CD4-positive, alpha-beta T cell treated with Interferon gamma for 1 hour (primary cell): ENCODE measurements at regions not wholly inside any gene's neighbourhood (a gene's known extent, or its start where the extent isn't known, plus 50 kb on each side); places are given as distances from the start of the nearest gene placed in this dataset.

Experiments used
- DNase-seq: peaks from one replicate; pipeline ENCODE4 v3.0.0-alpha.2; 2020

DNA sequence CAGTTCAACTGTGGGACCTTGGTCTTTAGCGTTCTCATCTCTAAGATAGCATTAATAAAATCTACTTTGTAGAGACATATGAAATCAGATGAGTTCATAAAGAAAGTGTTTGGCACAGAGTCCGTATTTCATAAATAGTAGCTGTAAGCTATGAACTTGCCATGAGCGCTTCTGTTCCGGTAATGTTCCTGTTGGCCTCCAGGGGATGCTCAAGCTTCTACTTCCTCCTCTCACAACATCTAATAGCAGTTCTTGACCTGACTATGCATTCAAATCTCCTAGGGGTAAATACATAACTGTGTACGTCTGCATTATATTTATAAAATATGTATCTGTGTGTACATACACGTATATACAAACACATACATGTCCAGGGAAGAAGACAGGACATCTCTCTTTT is 288.2 kb upstream of the TMPO start:
- no peak for DNase-seq

DNA sequence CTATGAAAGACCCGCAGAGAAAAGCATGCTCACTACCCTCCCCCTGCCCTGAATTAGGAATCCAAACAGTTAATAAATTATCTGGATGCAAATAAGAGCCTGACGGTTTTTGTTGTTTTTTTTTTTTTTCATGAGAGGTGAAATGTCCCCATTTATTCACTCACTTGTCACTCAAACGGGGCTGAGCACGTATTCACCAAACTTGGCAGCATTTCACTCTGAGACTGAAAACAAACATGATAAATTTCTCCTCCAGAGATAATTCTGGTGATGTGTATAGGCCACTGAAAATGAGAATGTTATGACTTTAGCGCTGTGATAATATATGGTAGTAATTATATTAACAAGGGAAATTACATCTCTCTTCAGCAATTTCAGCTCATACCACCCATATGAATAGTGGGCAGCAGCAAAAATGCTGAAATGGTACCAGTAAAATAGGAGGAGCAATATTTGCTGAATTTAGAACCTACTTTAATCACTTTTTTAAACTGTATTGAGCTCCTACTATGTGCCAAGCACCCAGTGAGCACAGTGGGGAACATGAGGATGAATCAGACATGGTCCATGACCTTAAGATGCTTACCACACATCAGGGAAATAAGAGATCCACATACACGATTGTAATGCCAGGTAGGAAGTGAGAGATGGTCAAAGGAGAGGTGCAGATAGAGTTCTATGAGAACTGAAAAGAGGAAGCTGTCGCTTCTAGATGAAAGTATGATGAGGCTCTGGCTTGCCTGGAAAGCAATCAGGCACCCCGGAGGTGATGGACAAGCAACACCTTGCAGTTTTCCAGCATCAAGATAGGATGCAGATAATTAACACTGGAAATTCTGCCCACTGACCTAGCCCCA is 286.5 kb upstream of the TMPO start:
- no peak for DNase-seq

DNA sequence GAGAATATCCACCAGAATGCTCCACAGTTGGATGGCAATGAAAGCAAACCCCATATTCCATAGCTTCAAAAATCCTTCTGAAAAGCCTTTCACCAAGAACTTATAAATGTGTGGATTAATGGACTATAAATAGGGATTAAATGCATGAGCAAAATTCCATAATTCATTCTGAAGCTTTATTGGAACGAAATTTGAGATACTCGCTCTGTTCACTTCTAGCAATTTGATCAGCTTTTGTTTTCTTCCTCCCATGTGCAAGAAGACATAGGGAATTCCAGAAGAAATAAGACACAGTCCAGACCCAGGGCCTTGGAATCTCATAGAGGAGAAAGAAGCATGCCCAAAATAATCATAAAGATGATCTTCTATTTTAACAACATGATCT is 285.9 kb upstream of the TMPO start:
- DNase-seq = no peak

DNA sequence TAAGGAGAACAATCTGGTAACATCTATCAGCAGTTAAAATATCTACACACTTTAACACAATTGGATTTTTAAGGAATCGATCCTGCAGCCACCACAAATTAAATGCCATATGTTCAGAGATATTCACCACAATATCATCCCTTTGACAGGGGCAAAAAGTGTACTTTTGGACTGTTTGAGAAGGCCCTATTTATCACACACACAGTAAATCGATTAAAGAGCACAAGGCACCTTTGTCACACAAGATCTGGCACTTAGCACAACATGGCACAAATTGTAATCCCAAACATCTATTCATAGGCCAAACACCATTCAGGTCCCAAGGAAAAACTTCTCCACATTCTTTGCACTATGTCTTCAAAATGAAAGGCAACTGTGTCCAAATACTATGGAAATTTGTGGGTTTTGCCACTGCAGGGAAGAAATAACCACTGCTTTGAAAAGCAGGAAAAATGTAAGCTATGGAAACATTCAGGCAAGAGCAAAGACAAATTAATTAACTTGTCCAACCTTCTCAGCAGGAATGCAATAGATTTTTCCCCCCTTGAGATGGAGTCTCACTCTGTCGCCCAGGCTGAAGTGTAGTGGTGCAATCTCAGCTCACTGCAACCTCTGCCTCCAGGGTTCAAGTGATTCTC is 282.5 kb upstream of the TMPO start:
- no peak for DNase-seq

DNA sequence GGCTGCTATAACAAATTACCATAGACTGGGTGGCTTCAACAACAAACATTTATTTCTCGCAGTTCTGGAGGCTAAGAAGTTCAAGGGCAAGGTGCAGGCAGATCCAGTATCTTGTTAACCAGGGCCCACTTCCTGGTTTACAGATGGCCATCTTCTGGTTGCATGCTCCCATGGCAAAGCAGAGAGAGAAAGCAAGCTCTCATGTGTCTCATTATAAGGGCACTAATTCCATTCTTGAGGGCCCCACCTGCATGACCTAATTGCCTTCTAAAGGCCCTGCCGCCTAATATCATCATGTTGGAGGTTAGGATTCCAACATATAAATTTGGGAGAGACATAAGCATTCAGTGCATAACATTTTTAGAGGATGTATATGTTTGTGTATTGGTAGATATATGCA is 280.1 kb upstream of the TMPO start:
- DNase-seq = no peak

DNA sequence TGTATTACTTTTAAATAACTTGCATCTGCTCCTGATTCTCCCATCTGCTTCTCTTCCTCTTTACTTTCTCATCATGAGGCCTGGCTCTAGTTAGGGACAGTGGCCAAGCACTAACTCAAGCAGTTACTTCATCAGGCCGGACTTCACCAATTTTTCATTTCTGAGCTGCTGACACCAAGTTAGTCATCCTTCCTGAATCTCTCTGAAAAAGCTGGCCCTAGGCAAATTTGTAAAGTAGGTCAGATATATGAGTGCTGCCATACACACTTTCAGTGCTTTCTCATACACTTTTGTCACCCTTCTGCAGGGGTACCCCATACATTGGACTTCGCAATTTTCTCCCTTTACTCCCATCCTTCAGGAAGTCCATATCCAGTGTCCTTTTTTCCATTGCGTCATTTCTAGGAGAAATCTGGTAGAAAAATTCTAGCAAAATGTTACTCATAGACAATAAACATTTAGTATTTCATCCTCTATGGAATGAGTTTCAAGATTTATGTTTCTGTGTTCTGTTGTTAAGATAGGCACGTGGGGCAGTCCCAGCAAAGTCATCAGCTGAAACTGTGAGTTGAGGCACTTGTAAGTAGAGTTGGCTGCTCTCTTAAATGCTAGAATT is 276.8 kb upstream of the TMPO start:
- no peak for DNase-seq

DNA sequence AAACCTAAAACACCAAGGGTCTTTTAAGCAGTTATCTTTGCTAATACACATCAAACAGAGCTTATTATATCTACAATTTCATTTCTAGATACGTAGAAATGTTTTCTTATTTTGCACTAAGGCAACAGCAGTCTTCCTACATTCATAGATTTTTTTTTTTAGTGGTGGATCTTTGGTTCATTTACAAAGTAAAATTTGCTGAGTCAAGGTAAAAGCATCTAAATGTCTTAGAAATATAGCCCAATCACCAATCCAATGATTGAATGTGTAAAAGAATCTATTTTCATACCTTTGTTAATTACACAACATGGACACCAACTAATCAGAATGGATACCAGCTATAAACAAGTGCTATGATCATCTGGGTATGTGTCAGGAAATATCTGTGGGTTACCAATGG is 272.2 kb upstream of the TMPO start:
- no peak for DNase-seq

DNA sequence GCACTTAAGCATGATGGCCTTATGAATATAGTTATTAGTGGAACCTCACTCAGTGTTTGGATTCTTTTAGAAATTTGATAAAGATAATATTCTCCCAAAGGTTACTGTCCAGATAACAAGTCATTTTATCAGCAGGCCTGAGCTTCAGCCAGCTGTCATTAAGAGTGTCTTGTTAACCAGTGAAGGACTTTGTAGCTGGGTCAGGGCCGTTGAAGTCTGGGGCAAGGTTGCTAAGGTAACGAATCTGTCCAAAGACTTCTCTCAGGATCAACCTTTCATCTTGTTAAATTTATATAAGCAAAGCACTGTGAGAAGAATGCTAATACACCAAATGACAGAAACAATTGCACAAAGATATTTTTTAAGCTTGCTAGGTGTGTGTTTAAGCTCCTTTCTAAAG is 271.3 kb upstream of the TMPO start:
- DNase-seq = no peak

DNA sequence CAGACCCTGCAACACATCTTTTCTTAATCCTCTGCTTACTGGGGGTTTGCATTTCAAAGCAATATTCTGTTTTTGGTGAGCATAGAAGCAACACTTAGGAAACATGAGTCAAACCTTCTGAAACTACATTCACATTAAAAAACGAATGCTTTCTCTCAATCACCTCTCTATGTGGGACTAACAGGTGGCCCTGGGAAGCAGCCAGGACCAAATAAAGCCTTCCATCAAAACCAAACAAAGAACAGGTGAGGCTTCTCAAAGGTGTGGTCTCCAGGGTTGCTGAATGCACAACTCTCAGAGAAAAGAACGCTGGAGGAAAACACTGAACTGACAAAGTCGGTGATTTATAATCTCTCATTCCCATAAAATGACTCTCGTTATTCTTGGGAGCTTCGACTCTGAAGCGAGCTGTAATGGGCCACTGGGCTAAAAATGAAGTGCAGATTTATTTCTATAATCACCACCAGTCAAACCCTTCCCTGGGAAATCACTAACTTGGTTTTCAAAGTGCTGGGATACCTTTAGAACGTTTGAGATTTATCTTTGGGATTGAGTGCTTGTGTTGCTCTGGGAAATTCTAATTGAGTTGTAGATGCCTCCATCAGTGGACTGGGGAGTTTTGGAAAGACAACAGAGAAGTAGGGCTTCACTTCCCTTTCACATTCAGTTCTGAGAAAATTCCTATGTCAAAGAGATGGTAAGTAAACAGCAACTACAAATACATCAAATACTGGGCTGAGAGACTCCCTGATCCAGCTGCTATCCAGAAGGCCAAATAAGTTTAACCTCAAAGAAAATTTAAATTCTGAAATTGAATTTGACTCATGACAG is 262.0 kb upstream of the TMPO start:
- DNase-seq = no peak

DNA sequence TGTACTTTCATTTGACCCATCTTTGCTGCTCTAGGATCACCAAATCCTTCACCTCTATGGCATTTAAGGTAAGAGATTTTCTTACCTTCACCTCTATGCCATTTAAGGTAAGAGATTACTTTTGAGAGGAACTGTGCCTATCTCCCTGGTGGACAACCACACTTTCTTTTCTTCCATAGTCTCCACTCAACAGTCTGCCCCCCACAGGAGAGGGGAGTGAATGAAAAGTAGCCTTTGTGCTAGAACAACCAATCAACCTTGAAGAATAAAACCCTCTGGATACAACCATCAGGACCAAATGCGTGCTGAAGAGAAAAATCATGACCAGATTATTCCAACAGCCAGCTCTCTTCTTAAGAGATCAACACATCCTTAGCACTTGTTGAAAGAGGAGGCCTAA is 258.6 kb upstream of the TMPO start:
- no peak for DNase-seq

DNA sequence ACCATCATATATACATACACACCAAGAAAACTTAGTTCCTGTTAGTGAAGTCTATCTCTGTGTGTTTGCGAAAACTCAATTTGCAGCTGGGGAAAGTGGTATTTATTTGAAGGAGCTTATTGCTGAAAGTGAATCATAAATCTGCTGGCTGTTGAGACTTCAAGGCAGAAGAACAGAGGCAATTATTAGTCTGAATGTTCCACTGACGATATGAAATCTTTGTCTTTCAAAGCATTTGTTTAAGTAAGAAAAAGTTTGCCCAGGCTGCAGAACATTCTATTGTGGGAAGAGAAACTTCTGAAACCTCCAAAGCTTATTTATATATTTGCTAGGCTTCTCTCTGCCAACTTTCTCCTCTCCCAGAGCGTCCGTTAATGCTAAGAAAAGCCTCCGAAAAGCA is 255.7 kb upstream of the TMPO start:
- DNase-seq = no peak

DNA sequence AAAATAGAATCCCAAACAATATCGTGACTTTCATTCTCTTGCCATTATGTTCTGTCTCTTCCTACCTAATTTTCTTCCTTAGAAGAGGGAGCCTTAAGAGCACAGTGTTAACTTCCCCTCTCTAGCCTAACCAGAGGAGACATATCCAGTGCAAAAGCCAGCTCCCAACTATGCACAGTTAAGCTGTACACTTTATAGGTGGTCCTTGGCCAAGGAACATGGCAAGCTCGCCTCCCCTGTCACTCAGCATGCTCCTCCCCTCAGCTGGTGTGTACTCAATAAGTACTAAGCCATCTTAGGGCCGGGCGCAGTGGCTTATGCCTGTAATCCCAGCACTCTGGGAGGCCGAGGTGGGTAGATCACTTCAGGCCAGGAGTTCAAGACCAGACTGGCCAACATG is 255.1 kb upstream of the TMPO start:
- DNase-seq = no peak

DNA sequence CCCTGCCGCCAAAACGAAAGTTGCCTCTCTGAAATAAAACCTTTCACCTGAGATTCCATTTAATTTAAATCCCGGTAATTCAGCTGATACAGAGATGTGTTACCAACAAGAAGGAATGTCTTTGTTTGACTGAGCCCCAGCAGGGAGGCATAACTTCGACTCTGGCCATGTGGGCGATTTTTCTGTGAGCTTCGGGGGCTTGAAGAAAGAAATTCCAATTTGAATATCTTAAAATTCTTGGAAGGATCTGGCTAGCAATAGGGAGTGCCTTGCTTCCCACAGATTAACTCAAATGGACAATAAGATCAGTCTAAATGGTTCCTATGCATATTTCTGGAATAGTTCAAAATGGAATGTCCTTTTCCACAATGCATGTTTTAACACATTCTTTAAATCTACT is 252.5 kb upstream of the TMPO start:
- no peak for DNase-seq

DNA sequence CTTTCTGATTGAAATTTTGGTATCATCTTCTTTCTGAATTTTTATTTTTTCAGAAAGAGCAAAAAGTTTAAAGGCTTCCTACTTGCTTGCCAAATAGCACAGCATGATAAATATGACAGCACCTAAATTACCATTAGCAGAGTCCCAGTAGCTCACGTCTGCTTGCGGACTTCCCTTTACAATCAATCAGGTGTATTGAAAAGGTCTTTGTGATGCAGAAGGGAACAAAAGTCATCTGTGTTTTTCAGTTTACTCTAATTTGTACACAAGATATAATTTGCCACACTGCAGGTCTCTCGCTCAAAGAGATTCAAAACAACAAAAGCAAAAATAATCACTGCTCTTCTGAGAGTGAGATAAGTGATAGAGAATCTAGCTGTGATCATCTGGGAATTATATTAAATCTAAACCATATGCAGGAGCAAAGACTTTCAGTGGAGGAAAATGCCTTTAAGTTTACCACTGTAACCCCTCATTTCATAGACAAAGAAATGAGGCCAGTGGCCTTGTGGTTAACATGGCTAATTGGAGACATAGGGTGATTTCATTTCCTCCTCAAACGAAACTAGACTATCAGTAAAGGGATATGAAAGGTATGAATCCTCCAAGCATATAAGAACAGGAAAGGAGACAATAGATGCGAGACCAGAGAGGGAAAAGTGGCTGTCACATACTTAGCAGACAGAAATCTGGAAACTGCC is 240.8 kb upstream of the TMPO start:
- no peak for DNase-seq

DNA sequence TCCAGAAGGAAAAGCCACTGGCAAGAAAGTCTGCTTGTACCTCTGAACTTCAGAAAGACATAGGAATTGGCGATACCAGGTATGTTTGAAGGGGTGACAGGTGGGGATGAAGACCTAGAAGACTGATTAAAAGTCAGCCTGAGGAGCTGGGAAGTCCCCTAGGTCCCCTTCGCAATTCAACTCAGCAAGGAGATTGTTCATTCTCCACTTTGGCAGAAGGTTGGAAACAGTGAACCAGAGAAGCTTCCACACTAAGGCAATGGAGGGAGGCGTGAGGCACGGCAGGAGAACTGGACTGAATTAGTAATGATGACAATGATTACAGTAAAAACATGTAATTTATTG is 240.3 kb upstream of the TMPO start:
- DNase-seq = no peak

DNA sequence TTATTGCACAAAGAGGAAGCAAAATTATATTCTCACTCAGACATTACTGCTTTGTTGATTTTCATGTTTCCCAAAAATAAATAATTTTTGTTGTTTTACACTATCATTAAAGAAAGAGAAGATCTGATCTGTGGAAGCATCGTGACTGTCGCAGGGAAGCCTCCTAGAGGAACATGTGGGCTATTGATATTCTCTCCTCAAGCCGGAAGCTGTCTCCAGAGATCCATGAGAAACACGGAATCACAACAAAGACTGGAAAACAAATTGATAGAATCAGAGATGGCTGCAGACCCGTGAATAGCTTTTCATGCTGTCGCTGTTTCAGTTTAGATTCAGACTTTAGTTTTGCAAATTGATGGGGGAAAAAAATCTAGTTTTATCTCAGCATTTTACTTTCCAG is 235.2 kb upstream of the TMPO start:
- DNase-seq = no peak

DNA sequence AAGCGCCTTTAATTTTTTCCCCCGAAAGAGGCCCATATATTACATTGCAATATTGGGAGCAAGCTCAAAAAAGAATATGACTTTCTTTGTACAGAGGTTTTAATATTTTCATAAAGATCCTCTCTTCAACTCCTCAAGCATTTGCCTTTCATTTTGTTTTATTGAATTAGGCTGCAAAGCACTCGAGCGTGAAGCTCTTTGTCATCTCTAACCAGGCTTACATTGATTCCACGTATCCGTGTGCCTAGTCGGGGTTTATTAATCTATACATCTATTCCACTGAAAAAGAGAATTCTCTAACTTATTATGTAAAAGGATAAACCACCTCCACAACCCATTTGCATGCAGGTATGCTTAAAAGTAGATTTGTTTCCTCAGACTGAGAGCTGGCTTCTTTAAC is 234.8 kb upstream of the TMPO start:
- no peak for DNase-seq

DNA sequence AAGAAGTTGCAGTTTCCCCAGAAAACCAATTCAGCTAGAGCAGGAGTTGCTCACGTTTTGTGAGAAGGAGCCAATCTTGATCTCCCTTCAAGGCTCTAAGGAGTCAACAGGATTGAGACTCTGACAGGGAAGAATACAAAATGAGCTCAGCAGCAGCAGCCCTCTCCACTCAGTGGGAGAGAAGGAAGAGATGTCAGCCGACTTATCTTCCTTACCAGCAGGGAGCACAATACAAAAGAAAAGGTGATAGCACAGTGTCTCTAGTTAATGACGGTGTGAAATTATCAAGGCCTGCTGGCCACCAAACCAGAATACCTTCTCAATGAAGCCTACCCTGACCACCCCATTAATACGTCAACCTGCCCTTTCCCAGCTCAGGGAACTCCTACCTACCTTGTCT is 223.6 kb upstream of the TMPO start:
- DNase-seq = no peak

DNA sequence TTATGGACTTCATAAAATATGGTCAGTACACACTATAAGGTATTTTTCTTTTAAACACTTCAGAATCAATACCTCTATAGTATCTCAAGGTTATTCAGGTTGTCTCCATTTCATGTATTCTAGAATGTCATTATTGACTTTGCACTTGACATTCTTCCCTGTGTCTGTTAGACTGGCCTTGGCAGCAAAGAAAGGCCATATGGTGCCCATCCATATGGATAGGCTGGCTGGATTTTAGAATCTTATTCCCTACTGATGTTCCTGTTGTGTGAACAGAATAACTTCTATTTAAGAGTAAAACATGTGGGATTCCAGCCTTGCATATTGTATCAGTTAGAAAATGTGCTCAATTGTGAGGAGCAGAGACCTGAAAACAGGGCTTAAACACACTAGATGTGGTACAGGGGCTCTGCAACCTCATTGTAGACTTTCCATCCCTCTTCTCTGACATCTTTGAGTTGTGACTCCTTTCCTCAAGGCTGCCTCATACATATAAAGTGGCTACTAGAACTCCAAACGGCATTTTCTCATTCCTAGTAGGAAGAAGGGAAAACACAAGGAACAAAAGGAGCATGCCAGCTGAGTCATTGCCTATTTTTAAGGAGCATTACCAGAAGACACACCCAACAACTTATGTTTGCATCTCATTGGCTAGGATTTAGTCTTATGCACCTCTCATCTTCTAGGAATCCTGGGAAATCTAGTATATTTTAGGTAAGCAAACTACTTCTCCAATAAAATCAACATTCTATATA is 221.2 kb upstream of the TMPO start:
- DNase-seq = no peak

DNA sequence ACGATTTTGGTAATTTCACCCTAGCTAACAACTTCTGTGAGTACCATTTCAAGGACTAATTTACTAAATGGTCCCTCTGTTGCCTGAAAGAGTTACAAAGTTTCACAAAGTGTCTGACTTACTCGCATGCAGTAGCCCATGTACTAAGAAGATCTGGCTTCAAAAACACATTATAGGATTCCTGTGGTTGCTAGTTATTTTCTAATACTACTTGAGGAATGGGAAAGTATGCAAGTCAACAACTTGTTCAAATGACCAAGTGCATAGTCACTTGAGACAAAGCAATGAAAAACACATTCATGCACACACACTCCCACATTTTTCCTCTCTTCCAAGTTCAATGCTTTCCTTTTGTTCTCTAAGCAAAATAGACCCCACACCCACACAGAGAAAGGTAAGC is 219.7 kb upstream of the TMPO start:
- DNase-seq = no peak

DNA sequence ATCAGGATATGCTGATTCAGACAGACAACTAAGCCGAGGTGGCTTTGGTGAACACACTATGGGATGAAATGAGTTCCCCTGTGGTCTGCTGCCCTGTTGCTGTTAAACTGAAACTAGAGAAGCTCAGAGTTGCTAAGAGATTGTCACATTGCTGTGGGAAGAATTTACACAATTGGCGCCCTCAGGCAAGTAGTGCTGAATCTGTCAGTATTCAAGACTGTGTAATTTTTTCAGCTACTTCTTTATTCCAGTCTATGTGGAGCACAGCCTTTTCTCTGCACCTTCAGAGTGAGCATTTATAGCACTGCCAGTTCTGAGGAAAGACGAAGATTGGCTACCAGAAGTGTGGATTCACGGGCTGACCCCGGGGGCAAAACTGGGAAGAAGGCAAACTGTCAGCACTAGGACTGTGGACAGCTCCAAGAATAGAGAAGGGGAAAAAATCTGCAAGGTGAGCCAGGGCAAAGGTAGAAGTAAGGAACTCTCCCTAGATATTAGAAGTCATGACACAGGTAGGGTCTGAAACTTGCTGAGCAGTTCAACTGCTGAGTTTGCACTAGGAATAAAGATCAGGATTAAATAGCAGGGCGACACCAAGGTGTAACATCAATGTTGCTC is 218.8 kb upstream of the TMPO start:
- DNase-seq = no peak

DNA sequence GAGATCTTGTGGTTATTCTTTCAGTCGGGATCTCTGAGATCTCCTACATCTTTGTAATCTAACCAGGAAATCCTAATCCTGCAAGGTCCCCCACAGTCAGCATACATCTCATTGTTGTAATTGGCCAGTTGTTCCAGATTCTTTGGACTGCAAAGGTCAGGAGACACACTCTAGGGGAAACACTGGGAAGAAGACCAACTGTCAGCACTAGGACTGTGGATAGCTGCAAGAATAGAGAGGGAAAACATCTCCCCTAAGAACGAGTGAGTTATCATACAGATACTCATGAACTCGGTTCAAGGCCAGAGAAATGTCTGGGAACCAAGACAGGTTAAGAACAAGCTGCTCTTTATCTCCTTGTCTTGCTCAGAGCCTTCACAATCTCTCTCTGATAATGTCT is 217.9 kb upstream of the TMPO start:
- DNase-seq = no peak
